H9 (cell line): ENCODE measurements at regions not wholly inside any gene's neighbourhood (a gene's known extent, or its start where the extent isn't known, plus 50 kb on each side); places are given as distances from the start of the nearest gene placed in this dataset.

Source experiments
- DNase-seq: peaks from one replicate; pipeline ENCODE4 v3.0.0-alpha.2; 2017
- H2AFZ ChIP-seq: one replicate; pipeline ENCODE4 v1.6.1; 2013; ENCODE audit warnings: mild to moderate bottlenecking, low read length, control low read depth, moderate library complexity
- H2AK5ac ChIP-seq: 2 replicates; pipeline ENCODE4 v1.6.1; 2013; ENCODE audit warnings: low read length, control low read depth, mixed read lengths; ENCODE audit not compliant: insufficient read length
- H2BK120ac ChIP-seq: one replicate; pipeline ENCODE4 v1.6.1; 2013; ENCODE audit warnings: low read depth, mild to moderate bottlenecking, low read length, control low read depth, inconsistent platforms; ENCODE audit not compliant: poor library complexity, severe bottlenecking
- H2BK12ac ChIP-seq: 2 replicates; pipeline ENCODE4 v1.6.1; 2013; ENCODE audit warnings: low read length, control low read depth, mixed read lengths, low read depth; ENCODE audit not compliant: insufficient read length
- H2BK15ac ChIP-seq: 2 replicates; pipeline ENCODE4 v1.6.1; 2013; ENCODE audit warnings: low read depth, low read length, control low read depth
- H2BK20ac ChIP-seq: one replicate; pipeline ENCODE4 v1.6.1; 2013; ENCODE audit warnings: low read depth, mild to moderate bottlenecking, low read length, control low read depth, inconsistent platforms; ENCODE audit not compliant: poor library complexity, severe bottlenecking
- H2BK5ac ChIP-seq: 2 replicates; pipeline ENCODE4 v1.6.1; 2013; ENCODE audit warnings: low read length, control low read depth, mixed read lengths; ENCODE audit not compliant: insufficient read length
- H3K14ac ChIP-seq: 2 replicates; pipeline ENCODE4 v1.6.1; 2013; ENCODE audit warnings: low read length, control low read depth; ENCODE audit not compliant: insufficient read depth
- H3K18ac ChIP-seq: 2 replicates; pipeline ENCODE4 v1.6.1; 2013; ENCODE audit warnings: low read depth, mild to moderate bottlenecking, mixed read lengths, low read length, control low read depth; ENCODE audit not compliant: insufficient read length
- H3K23ac ChIP-seq: 2 replicates; pipeline ENCODE4 v1.6.1; 2013; ENCODE audit warnings: low read length, control low read depth, mixed read lengths, low read depth; ENCODE audit not compliant: insufficient read length
- H3K23me2 ChIP-seq: 2 replicates; pipeline ENCODE4 v1.6.1; 2013; ENCODE audit warnings: low read depth, mild to moderate bottlenecking, mixed read lengths, low read length, control low read depth; ENCODE audit not compliant: insufficient read length, poor library complexity, severe bottlenecking
- H3K27ac ChIP-seq: 2 replicates; pipeline ENCODE4 v1.5.1; 2013; ENCODE audit warnings: low read length, control low read depth, mixed read lengths, low read depth; ENCODE audit not compliant: insufficient read length
- H3K27me3 ChIP-seq: 2 replicates; pipeline ENCODE4 v1.6.1; 2013; ENCODE audit warnings: low read length, control low read depth, inconsistent platforms; ENCODE audit not compliant: insufficient read depth
- H3K4ac ChIP-seq: 2 replicates; pipeline ENCODE4 v1.6.1; 2013; ENCODE audit warnings: low read depth, mild to moderate bottlenecking, control low read depth, inconsistent platforms, low read length, moderate library complexity
- H3K4me1 ChIP-seq: 2 replicates; pipeline ENCODE4 v1.6.1; 2013; ENCODE audit warnings: low read length, control low read depth, inconsistent platforms; ENCODE audit not compliant: insufficient read depth
- H3K4me2 ChIP-seq: 2 replicates; pipeline ENCODE4 v1.6.1; 2013; ENCODE audit warnings: low read length, control low read depth, mixed read lengths; ENCODE audit not compliant: insufficient read length, insufficient read depth
- H3K56ac ChIP-seq: 2 replicates; pipeline ENCODE4 v1.6.1; 2013; ENCODE audit warnings: low read depth, mild to moderate bottlenecking, mixed read lengths, low read length, control low read depth; ENCODE audit not compliant: insufficient read length
- H3K79me1 ChIP-seq: 2 replicates; pipeline ENCODE4 v1.6.1; 2013; ENCODE audit warnings: low read depth, mild to moderate bottlenecking, moderate library complexity, low read length, control low read depth, inconsistent platforms; ENCODE audit not compliant: insufficient read depth, poor library complexity, severe bottlenecking
- H3K79me2 ChIP-seq: 2 replicates; pipeline ENCODE4 v1.6.1; 2013; ENCODE audit warnings: low read length, control low read depth, inconsistent platforms; ENCODE audit not compliant: insufficient read depth
- H3K9ac ChIP-seq: 2 replicates; pipeline ENCODE4 v1.6.1; 2013; ENCODE audit warnings: low read length, control low read depth, mixed read lengths; ENCODE audit not compliant: insufficient read length; ENCODE audit errors: extremely low read depth
- H3K9me3 ChIP-seq: one replicate; pipeline ENCODE4 v1.6.1; 2013; ENCODE audit warnings: low read depth, low read length, inconsistent platforms; ENCODE audit not compliant: control insufficient read depth
- H3T11ph ChIP-seq: one replicate; pipeline ENCODE4 v1.6.1; 2013; ENCODE audit warnings: mild to moderate bottlenecking, low read length, control low read depth, inconsistent platforms
- H4K20me1 ChIP-seq: one replicate; pipeline ENCODE4 v1.6.1; 2013; ENCODE audit not compliant: control insufficient read depth, insufficient read length, insufficient read depth
- H4K5ac ChIP-seq: 2 replicates; pipeline ENCODE4 v1.6.1; 2013; ENCODE audit warnings: low read depth, mild to moderate bottlenecking, mixed read lengths, low read length, control low read depth; ENCODE audit not compliant: insufficient read length
- H4K8ac ChIP-seq: replicated peaks from 2 replicates; pipeline ENCODE4 v1.6.1; 2013; ENCODE audit warnings: low read length, control low read depth, mixed read lengths, low read depth; ENCODE audit not compliant: insufficient read length
- H4K91ac ChIP-seq: 2 replicates; pipeline ENCODE4 v1.6.1; 2013; ENCODE audit warnings: low read depth, mild to moderate bottlenecking, moderate library complexity, mixed read lengths, low read length, control low read depth; ENCODE audit not compliant: insufficient read length
- H3K27ac Mint-ChIP-seq, 3 experiments: 2 replicates in 2 of 3; 3 replicates in 1 of 3; pipeline ENCODE4 v1.8.0; 2020 to 2021; ENCODE audit warnings: mixed read lengths in 3 of 3, mild to moderate bottlenecking in 1 of 3, moderate library complexity in 1 of 3
- H3K27me3 Mint-ChIP-seq: 2 replicates; pipeline ENCODE4 v1.8.0; 2021; ENCODE audit warnings: low read depth, mild to moderate bottlenecking, moderate library complexity, mixed read lengths
- H3K36me3 Mint-ChIP-seq, 3 experiments: 2 replicates in 2 of 3; 3 replicates in 1 of 3; pipeline ENCODE4 v1.8.0; 2020 to 2021; ENCODE audit warnings: low read depth in 3 of 3, mixed read lengths in 3 of 3; ENCODE audit not compliant: insufficient read depth in 1 of 3
- H3K4me1 Mint-ChIP-seq, 2 experiments: 2 replicates each; pipeline ENCODE4 v1.8.0; 2020; ENCODE audit warnings: mixed read lengths in 2 of 2
- H3K4me3 Mint-ChIP-seq, 2 experiments: 2 replicates in 1 of 2; 3 replicates in 1 of 2; pipeline ENCODE4 v1.8.0; 2020 to 2021; ENCODE audit warnings: mild to moderate bottlenecking in 2 of 2, mixed read lengths in 2 of 2, moderate library complexity in 1 of 2
- H3K9me3 Mint-ChIP-seq, 2 experiments: 2 replicates in 1 of 2; 3 replicates in 1 of 2; pipeline ENCODE4 v1.8.0; 2020; ENCODE audit warnings: mild to moderate bottlenecking in 2 of 2, mixed read lengths in 2 of 2, moderate library complexity in 1 of 2
- CTCF ChIP-seq: fragments of 200-600 bp; sonication (generic); conservative IDR thresholded peaks from 3 replicates; pipeline ENCODE4 v1.8.0; 2021; ENCODE audit warnings: antibody characterized with exemption, mild to moderate bottlenecking
- WGBS: extraction: QIAGEN DNeasy Blood & Tissue Kit; methylation state at CpG from one replicate; pipeline ENCODE4 v1.1.7; 2013; ENCODE audit warnings: missing lambda C conversion rate, low lambda C conversion rate, mixed read lengths; ENCODE audit not compliant: insufficient read length; ENCODE audit errors: extremely low coverage; 5-methylcytosine and 5-hydroxymethylcytosine counted together

GRCh38 chr2:72033636-72034035, 114.0 kb downstream of the CYP26B1 start:
- H2BK5ac ChIP-seq, result no peak overlapping the region
- no peak overlapping the region for H2BK12ac ChIP-seq
- no peak overlapping the region for H3K4ac ChIP-seq
- no peaks in the 10 kb centered on the region for H3K9me3 ChIP-seq
- no peak overlapping the region; the same call in 1 of the 2 replicates for H3K14ac ChIP-seq
- no peak overlapping the region for H4K91ac ChIP-seq
- no peaks in the 10 kb centered on the region for H4K20me1 ChIP-seq
- H3K4me2 ChIP-seq, result no peak overlapping the region
- Mint-ChIP-seq H3K27me3 (peaks cover 2% of the 10 kb centered on the region; the same call in 1 of the 2 replicates), H3K9me3 (no peaks in the 10 kb centered on the region), H3K36me3 (no peaks in the 10 kb centered on the region), H3K4me3 (no peak overlapping the region), H3K27ac (no peak overlapping the region), H3K4me1 (peaks cover 3 to 9% of the 10 kb centered on the region in 2 experiments; a peak in 2 of 4 replicates)
- no peak for DNase-seq
- no peak overlapping the region for H4K5ac ChIP-seq
- no peak overlapping the region for H4K8ac ChIP-seq
- no peak overlapping the region for H2BK20ac ChIP-seq
- no peak overlapping the region for H2BK15ac ChIP-seq
- H3K56ac ChIP-seq, result no peak overlapping the region
- no CpG with 5 or more reads among the region's 8 CpGs for WGBS
- no peaks in the 10 kb centered on the region for H3K4me1 ChIP-seq
- no peaks in the 10 kb centered on the region for H3K79me1 ChIP-seq
- no peaks in the 10 kb centered on the region for H3K23me2 ChIP-seq
- no peak overlapping the region for H2AFZ ChIP-seq
- H3K27me3 ChIP-seq, result no peaks in the 10 kb centered on the region
- no peak overlapping the region for H3K27ac ChIP-seq
- no peak overlapping the region for H2AK5ac ChIP-seq
- H3K23ac ChIP-seq, result no peak overlapping the region
- H3K18ac ChIP-seq, result no peak overlapping the region
- no peaks in the 10 kb centered on the region for H3K79me2 ChIP-seq
- H3K9ac ChIP-seq, result no peak overlapping the region
- H3T11ph ChIP-seq, result no peak overlapping the region
- TF ChIP-seq CTCF, result no peak
- no peak overlapping the region for H2BK120ac ChIP-seq
